ENCODE measurements at regions not wholly inside any gene's neighbourhood (a gene's known extent, or its start where the extent isn't known, plus 50 kb on each side); places are given as distances from the start of the nearest gene placed in this dataset.

- TF ChIP-seq CTCF (conservative IDR thresholded peaks at IDR 0.05; ENCODE audit: low read depth in 2 of 2) (no peak), EZH2 (IDR thresholded peaks at IDR 0.05; ENCODE audit: low read depth, unreplicated experiment) (no peak)
These were observed 227.0 kb upstream of the PRSS16 start for GRCh38 chr6:27020553-27020880.
